Hepatocyte (in vitro differentiated cells): ENCODE measurements at regions not wholly inside any gene's neighbourhood (a gene's known extent, or its start where the extent isn't known, plus 50 kb on each side); places are given as distances from the start of the nearest gene placed in this dataset.

Experiments used
- EZH2 ChIP-seq: fragments of 200-600 bp; sonication (generic); IDR thresholded peaks from 2 replicates; pipeline ENCODE4 v1.6.1; 2016; ENCODE audit warnings: antibody characterized with exemption, mild to moderate bottlenecking, borderline replicate concordance
- EZH2phosphoT487 ChIP-seq: fragments of 200-600 bp; sonication (generic); IDR thresholded peaks from one replicate; pipeline ENCODE4 v1.6.1; 2018; ENCODE audit warnings: antibody characterized with exemption, mild to moderate bottlenecking, low read depth, moderate library complexity; ENCODE audit not compliant: unreplicated experiment, severe bottlenecking
- TF ChIP-seq, protein P1 (sequence below): fragments of 200-600 bp; sonication (generic); IDR thresholded peaks from 2 replicates; pipeline ENCODE4 v1.5.1; 2016; ENCODE audit warnings: antibody characterized with exemption, mild to moderate bottlenecking; ENCODE audit not compliant: poor library complexity

DNA sequence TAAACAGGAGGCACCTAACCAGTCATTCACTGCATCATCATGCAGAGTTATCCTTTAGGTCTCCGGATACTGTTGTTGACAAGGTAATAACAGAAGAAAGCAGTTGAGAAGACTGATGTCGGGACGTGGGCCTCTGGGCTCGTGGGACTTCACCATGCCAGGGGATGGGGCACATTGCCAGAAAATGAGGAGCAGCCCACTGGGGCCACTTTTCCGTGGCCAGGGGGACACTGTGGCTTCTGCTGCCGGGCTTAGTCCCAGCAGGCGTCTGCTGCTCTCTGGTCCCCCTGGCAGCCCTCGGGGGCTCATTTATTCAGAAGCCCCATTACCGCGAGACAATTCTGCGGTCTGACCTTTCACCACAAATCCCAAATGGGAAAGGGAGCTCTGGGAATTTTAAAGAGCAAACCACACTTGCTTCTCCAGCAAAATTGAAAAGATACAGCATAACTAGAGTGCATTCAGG, 201.2 kb downstream of the DAD1 start:
- TF ChIP-seq, protein P1, sequence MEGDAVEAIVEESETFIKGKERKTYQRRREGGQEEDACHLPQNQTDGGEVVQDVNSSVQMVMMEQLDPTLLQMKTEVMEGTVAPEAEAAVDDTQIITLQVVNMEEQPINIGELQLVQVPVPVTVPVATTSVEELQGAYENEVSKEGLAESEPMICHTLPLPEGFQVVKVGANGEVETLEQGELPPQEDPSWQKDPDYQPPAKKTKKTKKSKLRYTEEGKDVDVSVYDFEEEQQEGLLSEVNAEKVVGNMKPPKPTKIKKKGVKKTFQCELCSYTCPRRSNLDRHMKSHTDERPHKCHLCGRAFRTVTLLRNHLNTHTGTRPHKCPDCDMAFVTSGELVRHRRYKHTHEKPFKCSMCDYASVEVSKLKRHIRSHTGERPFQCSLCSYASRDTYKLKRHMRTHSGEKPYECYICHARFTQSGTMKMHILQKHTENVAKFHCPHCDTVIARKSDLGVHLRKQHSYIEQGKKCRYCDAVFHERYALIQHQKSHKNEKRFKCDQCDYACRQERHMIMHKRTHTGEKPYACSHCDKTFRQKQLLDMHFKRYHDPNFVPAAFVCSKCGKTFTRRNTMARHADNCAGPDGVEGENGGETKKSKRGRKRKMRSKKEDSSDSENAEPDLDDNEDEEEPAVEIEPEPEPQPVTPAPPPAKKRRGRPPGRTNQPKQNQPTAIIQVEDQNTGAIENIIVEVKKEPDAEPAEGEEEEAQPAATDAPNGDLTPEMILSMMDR, result no peak
- TF ChIP-seq EZH2 (no peak), EZH2phosphoT487 (no peak)
